ENCODE measurements at regions not wholly inside any gene's neighbourhood (a gene's known extent, or its start where the extent isn't known, plus 50 kb on each side); places are given as distances from the start of the nearest gene placed in this dataset.

DNA sequence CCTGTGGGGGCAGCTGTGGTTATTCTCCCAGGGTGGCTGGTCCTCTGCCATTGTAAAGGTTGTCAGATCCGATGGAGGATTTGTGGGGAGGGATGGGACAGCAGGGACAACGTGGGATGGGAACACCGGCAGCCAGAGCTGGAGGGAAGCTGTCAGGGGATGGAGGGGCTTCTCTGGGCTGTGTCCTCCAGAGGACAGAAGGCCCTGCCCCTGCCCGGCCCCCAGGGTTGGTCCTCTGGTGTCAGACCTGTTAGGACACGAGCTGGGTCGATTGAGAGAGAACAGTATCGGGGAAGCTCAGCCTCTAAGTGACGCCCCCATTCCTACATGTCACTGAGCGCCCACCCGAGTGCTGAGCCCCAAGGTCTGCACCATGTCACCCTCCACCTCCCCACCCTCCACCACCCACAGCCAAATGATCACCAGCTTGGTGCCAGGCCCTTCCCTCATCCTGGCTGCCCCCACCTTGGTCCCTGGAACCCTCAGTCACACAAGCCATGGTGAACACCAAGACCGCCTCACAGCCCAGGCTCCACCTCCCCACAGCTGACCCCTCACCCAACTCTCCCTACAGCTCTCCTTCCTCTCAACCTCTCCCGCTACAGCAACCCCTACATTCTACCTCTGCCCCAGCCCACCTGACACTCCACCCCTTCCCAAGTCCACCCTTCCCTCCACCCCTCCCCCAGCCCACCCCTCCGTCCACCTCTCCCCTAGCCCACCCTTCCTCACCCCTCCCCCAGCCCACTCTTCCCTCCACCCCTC, 244.4 kb downstream of the MATN1 start:
- TF ChIP-seq CTCF (IDR thresholded peaks at IDR 0.05; ENCODE audit: low read depth, low read length, missing input control): no peak
- no peak for TF ChIP-seq REST (IDR thresholded peaks at IDR 0.05)
